ENCODE measurements at regions not wholly inside any gene's neighbourhood (a gene's known extent, or its start where the extent isn't known, plus 50 kb on each side); places are given as distances from the start of the nearest gene placed in this dataset.
A peak's percentile ranks its signal among the peaks of the same experiment; 100 is the strongest.

DNA sequence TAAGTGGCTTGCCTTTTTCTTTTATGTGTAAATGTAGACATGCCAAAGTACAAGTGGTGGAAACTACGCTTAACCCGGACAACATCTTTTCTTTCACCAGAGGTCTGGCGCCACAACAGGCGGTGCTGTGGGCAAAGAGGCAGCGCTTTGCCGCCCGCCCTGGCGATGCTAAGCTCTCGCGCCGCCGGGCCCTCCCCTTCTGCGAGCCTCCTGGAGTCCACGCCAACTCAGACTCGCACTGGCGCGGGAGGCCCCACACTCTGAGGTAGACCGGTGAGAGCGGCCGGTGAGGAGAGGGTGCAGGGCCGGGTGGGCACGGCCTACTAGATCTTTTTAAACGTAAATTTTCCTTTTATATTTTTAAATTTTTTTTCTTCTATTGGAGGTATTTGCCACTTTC is 2253.1 kb upstream of the C9orf72 start:
- no peak overlapping the region for H3K4me3 ChIP-seq (replicated peaks; ENCODE audit: low read depth, low read length)
- no peak for DNase-seq (ENCODE audit: low read depth)
- TF ChIP-seq, protein P1, sequence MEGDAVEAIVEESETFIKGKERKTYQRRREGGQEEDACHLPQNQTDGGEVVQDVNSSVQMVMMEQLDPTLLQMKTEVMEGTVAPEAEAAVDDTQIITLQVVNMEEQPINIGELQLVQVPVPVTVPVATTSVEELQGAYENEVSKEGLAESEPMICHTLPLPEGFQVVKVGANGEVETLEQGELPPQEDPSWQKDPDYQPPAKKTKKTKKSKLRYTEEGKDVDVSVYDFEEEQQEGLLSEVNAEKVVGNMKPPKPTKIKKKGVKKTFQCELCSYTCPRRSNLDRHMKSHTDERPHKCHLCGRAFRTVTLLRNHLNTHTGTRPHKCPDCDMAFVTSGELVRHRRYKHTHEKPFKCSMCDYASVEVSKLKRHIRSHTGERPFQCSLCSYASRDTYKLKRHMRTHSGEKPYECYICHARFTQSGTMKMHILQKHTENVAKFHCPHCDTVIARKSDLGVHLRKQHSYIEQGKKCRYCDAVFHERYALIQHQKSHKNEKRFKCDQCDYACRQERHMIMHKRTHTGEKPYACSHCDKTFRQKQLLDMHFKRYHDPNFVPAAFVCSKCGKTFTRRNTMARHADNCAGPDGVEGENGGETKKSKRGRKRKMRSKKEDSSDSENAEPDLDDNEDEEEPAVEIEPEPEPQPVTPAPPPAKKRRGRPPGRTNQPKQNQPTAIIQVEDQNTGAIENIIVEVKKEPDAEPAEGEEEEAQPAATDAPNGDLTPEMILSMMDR (IDR thresholded peaks at IDR 0.05; ENCODE audit: low read length, missing control alignments): no peak

DNA sequence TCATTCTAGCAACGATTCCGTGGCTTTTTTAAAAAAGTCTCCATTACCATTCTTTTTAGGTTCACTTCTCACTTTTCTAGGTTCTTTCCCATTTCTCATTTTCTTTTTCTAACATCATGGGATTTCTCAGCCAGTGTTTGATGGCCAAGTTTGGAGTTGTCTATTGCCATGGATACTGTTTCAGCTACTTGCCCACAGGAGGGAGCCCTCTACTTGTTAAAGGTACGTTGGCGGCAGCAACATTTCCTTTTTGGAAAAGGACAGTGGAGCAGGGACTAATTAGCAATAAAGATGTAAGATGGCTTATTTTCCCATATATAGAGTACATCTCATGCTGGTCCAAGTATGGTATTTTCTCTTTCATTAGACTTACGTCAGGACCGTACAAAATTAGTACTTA is 2257.5 kb upstream of the C9orf72 start:
- peak; percentile 69 for DNase-seq (ENCODE audit: low read depth)
- TF ChIP-seq, protein P1 (IDR thresholded peaks at IDR 0.05; ENCODE audit: low read length, missing control alignments): peak; percentile 66
- no peak overlapping the region for H3K4me3 ChIP-seq (replicated peaks; ENCODE audit: low read depth, low read length)

DNA sequence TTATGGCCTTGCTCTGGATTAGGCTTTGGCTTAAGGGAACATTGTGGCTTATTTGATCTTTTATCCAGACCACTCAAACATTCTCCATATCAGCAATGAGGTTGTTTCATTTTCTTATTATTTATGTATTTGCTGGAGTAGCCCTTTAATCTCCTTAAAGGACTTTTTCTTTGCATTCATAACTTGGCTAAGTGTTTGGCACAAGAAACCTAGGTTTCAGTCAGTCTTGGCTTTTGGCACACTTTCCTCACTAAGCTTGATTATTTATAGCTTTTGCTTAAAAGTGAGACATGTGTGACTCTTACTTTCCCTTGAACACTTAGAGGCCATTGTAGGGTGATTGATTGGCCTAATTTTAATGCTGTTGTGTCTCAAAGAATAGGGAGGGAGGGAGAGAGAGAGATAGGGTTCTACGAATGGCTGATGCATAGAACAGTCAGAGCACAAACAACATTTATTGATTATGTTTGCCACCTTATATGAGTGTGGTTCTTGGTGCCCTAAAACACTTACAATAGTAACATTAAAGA is 2265.3 kb upstream of the C9orf72 start:
- TF ChIP-seq, protein P1 (IDR thresholded peaks at IDR 0.05; ENCODE audit: low read length, missing control alignments): no peak
- no peak overlapping the region for H3K4me3 ChIP-seq (replicated peaks; ENCODE audit: low read depth, low read length)
- no peak for DNase-seq (ENCODE audit: low read depth)

DNA sequence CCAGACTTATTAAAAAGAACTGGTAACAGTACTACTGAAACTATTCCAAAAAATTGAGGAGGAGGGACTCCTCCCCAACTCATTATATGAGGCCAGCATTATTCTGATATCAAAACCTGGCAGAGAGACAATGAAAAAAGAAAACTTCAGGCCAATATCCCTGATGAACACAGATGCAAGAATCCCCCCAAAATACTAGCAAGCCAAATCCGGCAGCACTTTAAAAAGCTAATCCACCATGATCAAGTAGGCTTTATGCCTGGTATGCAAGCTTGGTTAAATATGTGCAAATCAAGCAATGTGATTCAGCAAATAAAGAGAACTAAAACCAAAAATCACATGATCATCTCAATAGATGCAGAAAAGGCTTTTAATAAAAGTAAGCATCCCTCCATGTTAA is 2271.0 kb upstream of the C9orf72 start:
- no peak overlapping the region for H3K4me3 ChIP-seq (replicated peaks; ENCODE audit: low read depth, low read length)
- no peak for DNase-seq (ENCODE audit: low read depth)
- TF ChIP-seq, protein P1 (IDR thresholded peaks at IDR 0.05; ENCODE audit: low read length, missing control alignments): no peak

DNA sequence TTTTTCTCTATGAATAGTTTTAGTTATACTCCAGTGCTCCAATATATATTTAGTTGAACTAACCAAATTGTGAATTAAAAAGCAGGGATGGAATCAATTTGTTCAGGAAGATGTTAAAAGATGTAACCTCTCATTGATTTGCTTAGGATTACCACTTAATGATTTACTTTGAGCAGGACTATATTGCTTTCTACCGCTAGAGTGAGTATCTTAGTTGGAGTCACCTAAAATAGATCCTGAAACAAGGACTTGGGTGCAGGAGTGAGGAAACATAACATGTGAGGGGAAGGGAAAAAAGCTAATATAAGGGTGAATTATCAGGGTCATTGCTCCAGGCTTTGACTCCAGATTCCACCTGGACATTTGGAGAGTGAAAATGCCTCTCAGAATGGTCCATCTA is 2277.4 kb upstream of the C9orf72 start:
- no peak overlapping the region for H3K4me3 ChIP-seq (replicated peaks; ENCODE audit: low read depth, low read length)
- no peak for DNase-seq (ENCODE audit: low read depth)
- TF ChIP-seq, protein P1 (IDR thresholded peaks at IDR 0.05; ENCODE audit: low read length, missing control alignments): no peak

DNA sequence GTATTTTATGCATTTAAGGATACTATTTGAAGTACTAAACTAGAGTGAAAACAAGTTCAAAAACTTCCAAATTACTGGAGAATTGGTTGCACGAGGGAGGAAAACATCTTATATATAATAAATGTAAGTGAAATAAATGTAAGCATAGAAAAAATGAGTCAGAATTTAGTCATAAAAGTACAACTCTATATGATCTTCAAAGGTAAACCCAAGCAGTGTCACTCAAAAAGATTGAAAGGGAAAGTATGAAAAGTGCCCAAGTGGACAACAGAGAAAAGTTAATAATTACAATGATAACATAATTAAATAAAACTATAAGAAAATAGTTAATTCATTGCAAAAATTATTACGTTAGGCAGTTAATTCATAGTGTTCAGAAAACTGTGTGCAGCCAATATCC is 2288.5 kb upstream of the C9orf72 start:
- DNase-seq (ENCODE audit: low read depth): no peak
- TF ChIP-seq, protein P1 (IDR thresholded peaks at IDR 0.05; ENCODE audit: low read length, missing control alignments): no peak

DNA sequence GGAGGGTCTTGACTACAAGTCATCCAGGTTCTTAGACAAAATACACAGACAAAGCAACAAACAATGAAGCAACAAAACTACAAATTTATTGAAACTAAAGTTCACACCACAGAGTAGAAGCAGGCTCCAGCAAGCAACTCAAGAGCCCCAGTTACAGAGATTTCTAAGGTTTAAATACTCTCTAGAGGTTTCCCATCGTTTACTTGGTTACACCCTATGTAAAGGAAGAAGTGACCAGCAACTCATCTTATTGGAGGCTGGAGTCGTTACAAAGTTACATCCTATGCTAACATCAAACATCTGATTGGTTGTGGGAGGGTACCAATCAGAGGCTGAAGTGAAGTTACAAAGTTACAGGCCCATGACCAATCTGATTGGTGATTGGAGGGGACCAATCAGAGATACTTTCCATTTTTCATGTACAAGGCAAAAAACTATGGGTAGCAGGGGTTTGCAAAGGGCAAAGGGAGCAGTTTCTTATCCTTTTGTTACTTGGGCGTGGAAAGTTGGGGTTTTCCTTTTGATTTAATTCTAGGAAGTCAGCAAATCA is 2292.6 kb upstream of the C9orf72 start:
- TF ChIP-seq, protein P1 (IDR thresholded peaks at IDR 0.05; ENCODE audit: low read length, missing control alignments): no peak
- H3K4me3 ChIP-seq (replicated peaks; ENCODE audit: low read depth, low read length): no peak overlapping the region
- no peak for DNase-seq (ENCODE audit: low read depth)

More for the DNA sequence above, 2288.5 kb upstream of the C9orf72 start:
- H3K4me3 ChIP-seq (replicated peaks; ENCODE audit: low read depth, low read length): no peak overlapping the region

All from fibroblast of pulmonary artery (primary cell).